Esophagus (tissue), 2 donors: ENCODE measurements at regions not wholly inside any gene's neighbourhood (a gene's known extent, or its start where the extent isn't known, plus 50 kb on each side); places are given as distances from the start of the nearest gene placed in this dataset.
A peak's percentile ranks its signal among the peaks of the same experiment; 100 is the strongest.
"Not testable (repeated sequence)": the region's sequence is repeated elsewhere in the genome, so short reads cannot be mapped to it uniquely, and the experiment has no call there.

Source experiments
- H3K27ac ChIP-seq, 2 donors: one replicate each; pipeline ENCODE4 v1.5.1; 2013; ENCODE audit warnings: low read depth in 2 of 2, mild to moderate bottlenecking in 2 of 2, inconsistent platforms in 1 of 2, low read length in 1 of 2, moderate library complexity in 1 of 2
- H3K27me3 ChIP-seq, 2 donors: one replicate each; pipeline ENCODE4 v1.6.1; 2013; ENCODE audit warnings: low read length in 2 of 2, control low read depth in 1 of 2, mild to moderate bottlenecking in 1 of 2; ENCODE audit not compliant: insufficient read depth in 2 of 2, control insufficient read depth in 1 of 2
- H3K36me3 ChIP-seq, 2 donors: one replicate each; pipeline ENCODE4 v1.6.1; 2013; ENCODE audit warnings: low read length in 1 of 2; ENCODE audit not compliant: control insufficient read depth in 2 of 2, insufficient read depth in 2 of 2
- H3K4me1 ChIP-seq, 2 donors: one replicate each; pipeline ENCODE4 v1.6.1; 2013; ENCODE audit warnings: low read length in 1 of 2; ENCODE audit not compliant: control insufficient read depth in 2 of 2, insufficient read depth in 2 of 2
- H3K4me3 ChIP-seq, 2 donors: one replicate each; pipeline ENCODE4 v1.5.1; 2013; ENCODE audit warnings: low read length in 2 of 2, mild to moderate bottlenecking in 2 of 2, low read depth in 1 of 2, moderate library complexity in 1 of 2
- H3K9me3 ChIP-seq, 2 donors: one replicate each; pipeline ENCODE4 v1.6.1; 2013; ENCODE audit warnings: mild to moderate bottlenecking in 2 of 2, low read depth in 1 of 2, low read length in 1 of 2, moderate library complexity in 1 of 2; ENCODE audit not compliant: control insufficient read depth in 2 of 2, insufficient read depth in 1 of 2
- WGBS, 2 donors: extraction: QIAGEN DNeasy Blood & Tissue Kit; methylation state at CpG; one replicate each; pipeline ENCODE4 v1.1.7; 2013; 5-methylcytosine and 5-hydroxymethylcytosine counted together
- donor health status: healthy with polysubstance abuse.
- donor health status: Bipolar disorder and iron deficiency.

DNA sequence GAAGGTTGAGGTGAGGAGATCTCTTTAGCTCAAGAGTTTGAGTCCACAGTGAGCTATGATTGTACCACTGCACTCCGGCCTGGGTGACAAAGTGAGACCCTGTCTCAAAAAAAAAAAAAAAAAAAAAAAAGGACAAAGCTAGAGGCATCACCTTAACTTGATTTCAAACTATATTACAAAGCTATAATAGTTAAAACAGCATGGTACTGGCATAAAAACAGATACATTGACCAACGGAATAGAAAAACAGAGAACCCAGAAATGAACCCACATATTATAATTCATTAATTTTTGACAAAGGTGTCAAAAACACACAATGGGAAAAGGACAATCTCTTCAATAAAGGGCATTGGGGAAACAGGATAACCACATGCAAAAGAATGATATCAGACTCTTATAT lies 50.8 kb upstream of the MBOAT1 start:
- no peak overlapping the region for H3K4me3 ChIP-seq

DNA sequence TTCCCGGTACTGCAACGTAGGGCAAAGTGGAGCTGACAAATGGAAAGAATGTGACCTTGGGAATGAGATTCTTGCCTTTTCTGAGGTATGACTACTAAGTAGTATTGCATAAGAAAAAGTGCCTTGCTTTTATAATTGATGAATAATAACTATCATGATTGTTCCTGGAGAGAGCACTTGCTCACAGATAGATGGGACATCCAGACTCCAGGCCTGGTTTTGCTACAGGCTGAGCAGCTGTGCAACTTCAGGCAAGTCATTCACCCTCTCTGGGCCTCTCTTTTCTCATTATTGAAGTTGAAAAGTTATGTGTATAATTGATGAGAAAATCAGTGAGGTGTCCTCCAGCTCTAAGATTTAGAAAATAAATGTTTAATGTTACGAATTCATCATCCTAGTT lies 53.6 kb upstream of the MBOAT1 start:
- H3K27me3 ChIP-seq: no peaks in the 10 kb centered on the region
- 85 to 86% methylated on average over 3 of the region's 3 CpGs for WGBS, 2 donors

More for the DNA sequence above, 50.8 kb upstream of the MBOAT1 start:
- no peaks in the 10 kb centered on the region for H3K9me3 ChIP-seq
- H3K36me3 ChIP-seq: no peaks in the 10 kb centered on the region
- WGBS, 2 donors: 95 to 98% methylated on average over 2 of the region's 2 CpGs
- H3K4me1 ChIP-seq: no peaks in the 10 kb centered on the region
- H3K27ac ChIP-seq: no peak overlapping the region
- H3K27me3 ChIP-seq: no peaks in the 10 kb centered on the region

DNA sequence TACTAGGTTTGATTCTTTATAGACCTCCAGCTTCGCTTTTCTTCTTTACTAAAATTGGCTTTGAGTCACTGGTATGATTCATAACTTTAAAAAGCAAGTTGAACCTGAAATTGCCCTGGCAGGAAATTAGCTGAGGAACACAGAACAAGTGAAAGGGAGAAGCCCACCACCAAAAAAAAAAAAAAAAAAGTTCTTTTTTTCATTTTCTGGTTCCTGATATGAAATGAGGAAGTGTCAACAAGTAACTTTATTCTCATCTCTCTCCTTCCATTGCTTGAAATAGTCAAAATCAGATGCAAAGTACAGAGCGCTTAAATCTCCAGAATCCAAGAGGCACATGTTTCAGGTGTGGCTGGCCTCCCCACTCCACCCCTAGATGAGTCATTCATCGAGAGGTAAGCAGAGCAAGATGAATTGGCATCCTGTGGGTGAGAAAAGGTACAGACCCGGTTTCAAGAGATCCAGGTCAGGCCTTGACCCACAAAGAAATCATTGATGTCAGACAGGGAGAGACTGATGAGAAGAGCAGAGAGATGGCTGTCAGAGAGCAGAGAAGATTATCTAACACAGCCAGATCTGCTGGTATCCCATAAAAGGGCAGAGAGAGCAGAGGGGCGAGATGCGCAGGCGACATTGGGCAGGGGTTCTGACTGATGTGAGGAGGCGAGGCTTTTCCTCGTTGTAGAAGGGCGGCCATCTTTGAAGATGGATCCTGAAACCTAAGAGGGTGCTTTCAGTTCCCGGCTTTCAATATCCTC lies 54.8 kb upstream of the MBOAT1 start:
- H3K36me3 ChIP-seq: no peaks in the 10 kb centered on the region
- no peaks in the 10 kb centered on the region for H3K27me3 ChIP-seq
- H3K4me3 ChIP-seq: no peak overlapping the region
- peak overlapping the region; percentile 78 to 89 for H3K27ac ChIP-seq
- 64 to 68% methylated on average over 11 of the region's 11 CpGs for WGBS, 2 donors
- no peaks in the 10 kb centered on the region for H3K9me3 ChIP-seq
- no peaks in the 10 kb centered on the region for H3K4me1 ChIP-seq

More for the DNA sequence above, 53.6 kb upstream of the MBOAT1 start:
- H3K27ac ChIP-seq: no peak overlapping the region
- H3K4me3 ChIP-seq: no peak overlapping the region
- no peaks in the 10 kb centered on the region for H3K9me3 ChIP-seq
- no peaks in the 10 kb centered on the region for H3K4me1 ChIP-seq
- no peaks in the 10 kb centered on the region for H3K36me3 ChIP-seq

DNA sequence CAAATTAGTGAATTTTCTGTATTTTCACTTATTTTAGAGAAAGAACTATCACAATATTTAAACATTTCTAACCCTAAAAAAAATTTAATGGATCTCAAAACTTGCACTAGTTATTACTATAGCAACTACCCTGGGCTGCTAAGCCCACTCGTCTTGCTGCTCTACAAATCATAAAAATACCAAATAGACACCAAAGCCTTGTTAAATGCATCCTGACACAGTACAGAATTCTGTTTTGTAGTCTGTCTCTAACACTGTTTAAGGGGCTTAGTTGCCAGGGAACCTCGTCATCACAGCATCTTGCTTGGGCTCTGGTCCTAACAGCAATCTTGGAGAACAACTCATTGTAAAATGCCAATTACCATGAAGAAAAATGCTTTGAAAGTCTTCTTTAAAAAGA lies 56.9 kb upstream of the MBOAT1 start:
- no peaks in the 10 kb centered on the region for H3K36me3 ChIP-seq
- no peaks in the 10 kb centered on the region for H3K27me3 ChIP-seq
- H3K27ac ChIP-seq: no peak overlapping the region
- no peaks in the 10 kb centered on the region for H3K9me3 ChIP-seq
- 46 to 65% methylated on average over 2 of the region's 2 CpGs for WGBS, 2 donors
- no peak overlapping the region for H3K4me3 ChIP-seq
- no peaks in the 10 kb centered on the region for H3K4me1 ChIP-seq

DNA sequence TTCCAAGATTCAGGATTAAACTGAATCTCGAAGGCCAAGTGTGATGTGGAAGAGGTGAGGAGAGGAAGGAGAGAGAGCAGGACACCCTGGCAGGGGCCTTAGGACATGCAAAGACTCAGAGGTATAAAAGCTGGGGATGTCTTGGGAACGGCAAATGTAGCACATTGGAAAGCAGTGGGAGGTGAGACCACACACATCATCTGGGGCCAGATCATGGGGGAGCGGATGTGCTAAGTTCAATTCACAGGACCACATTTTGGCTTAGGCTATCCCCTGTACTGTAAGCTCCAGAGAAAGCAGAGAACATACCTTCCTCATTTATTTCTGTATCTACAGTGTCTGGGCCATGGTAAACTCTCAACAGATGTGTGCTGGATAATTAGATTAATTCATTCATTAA lies 59.5 kb upstream of the MBOAT1 start:
- no peaks in the 10 kb centered on the region for H3K27me3 ChIP-seq
- H3K36me3 ChIP-seq: no peaks in the 10 kb centered on the region
- H3K4me3 ChIP-seq: no peak overlapping the region
- WGBS, 2 donors: 72 to 81% methylated on average over 3 of the region's 3 CpGs
- H3K27ac ChIP-seq: no peak overlapping the region
- H3K9me3 ChIP-seq: no peaks in the 10 kb centered on the region
- no peaks in the 10 kb centered on the region for H3K4me1 ChIP-seq

DNA sequence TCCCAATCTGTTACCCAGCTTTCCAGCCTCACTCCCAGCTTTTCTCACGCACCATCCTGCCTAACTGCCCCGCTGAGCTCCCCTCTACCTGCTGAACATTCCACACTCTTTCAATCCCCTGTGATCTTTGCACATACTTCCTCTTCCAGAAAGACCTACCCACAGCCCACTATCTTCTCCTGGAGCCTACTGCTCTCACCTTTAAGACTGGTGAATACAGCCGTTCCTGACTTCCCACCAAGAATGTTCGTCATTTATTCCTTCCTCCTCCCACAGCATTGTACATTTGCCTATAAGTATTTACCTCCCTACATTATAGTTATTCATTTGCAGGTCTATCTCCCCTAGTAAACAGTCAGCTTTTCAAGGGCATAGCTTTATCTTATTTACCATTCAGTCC lies 61.9 kb upstream of the MBOAT1 start:
- no peaks in the 10 kb centered on the region for H3K36me3 ChIP-seq
- H3K27me3 ChIP-seq: no peaks in the 10 kb centered on the region
- no peak overlapping the region for H3K27ac ChIP-seq
- H3K4me3 ChIP-seq: no peak overlapping the region
- H3K4me1 ChIP-seq: no peaks in the 10 kb centered on the region
- 87 to 90% methylated on average over 4 of the region's 4 CpGs for WGBS, 2 donors
- no peaks in the 10 kb centered on the region for H3K9me3 ChIP-seq

DNA sequence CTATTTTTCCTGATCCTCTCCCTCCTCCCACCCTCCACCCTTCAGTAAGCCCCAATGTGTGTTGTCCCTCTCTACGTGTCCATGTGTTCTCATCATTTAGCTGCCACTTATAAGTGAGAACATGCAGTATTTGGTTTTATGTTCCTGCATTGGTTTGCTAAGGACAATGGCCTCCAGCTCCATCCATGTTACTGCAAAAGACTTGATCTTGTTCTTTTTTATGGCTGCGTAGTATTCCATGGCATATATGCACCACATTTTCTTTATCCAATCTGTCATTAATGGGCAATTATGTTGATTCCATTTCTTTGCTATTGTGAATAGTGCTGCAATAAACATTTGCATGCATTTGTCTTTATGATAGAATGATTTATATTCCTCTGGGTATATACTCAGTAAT lies 63.6 kb upstream of the MBOAT1 start:
- not testable (repeated sequence) for H3K4me3 ChIP-seq, H3K4me1 ChIP-seq, H3K9me3 ChIP-seq, H3K27me3 ChIP-seq, H3K27ac ChIP-seq, H3K36me3 ChIP-seq
- 94 to 100% methylated on average over 2 of the region's 2 CpGs for WGBS, 2 donors

DNA sequence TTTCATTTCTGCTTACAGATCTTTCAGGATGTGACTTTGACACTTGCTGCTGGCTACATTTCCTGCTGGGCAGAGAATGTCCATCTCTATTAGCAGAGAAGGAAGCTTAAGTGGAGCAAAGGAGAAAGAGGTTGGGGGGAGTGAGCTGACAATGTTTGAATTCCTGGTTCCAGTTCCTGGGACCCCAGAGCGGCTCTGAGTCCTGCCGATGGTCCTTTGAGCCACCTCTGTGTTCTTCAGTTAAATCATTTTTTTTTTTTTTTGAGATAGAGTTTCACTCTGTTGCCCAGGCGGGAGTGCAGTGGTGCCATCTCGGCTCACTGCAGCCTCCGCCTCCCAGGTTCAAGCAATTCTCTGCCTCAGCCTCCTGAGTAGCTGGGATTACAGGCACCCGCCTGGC lies 65.5 kb upstream of the MBOAT1 start:
- not testable (repeated sequence) for H3K4me1 ChIP-seq, H3K27me3 ChIP-seq, H3K36me3 ChIP-seq, H3K4me3 ChIP-seq, H3K27ac ChIP-seq, H3K9me3 ChIP-seq
- 80% methylated on average over 6 of the region's 6 CpGs for WGBS, 2 donors

DNA sequence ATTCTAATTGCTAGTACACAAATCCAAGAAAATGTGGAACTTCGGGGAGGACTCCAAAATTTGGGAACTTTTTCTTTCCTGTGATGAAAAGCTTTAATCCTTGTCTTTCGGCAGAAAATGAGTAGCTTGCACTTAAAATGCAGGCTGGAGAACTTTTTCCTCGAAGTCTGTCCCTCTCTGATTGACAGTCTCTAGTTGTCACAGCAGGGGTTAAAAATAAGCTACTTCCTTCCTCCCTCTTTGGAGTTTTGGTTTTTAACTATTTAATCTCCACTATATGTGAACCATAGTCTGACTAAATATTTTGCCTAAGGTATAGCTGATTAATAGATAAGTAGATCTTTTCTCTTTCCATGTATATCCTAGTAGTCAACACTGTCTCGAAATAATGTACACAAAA lies 66.8 kb upstream of the MBOAT1 start:
- Histone ChIP-seq H3K27me3 (no peaks in the 10 kb centered on the region), H3K4me1 (no peaks in the 10 kb centered on the region), H3K9me3 (no peaks in the 10 kb centered on the region), H3K4me3 (no peak overlapping the region), H3K27ac (no peak overlapping the region), H3K36me3 (no peaks in the 10 kb centered on the region)
- 53 to 54% methylated on average over 4 of the region's 4 CpGs for WGBS, 2 donors

DNA sequence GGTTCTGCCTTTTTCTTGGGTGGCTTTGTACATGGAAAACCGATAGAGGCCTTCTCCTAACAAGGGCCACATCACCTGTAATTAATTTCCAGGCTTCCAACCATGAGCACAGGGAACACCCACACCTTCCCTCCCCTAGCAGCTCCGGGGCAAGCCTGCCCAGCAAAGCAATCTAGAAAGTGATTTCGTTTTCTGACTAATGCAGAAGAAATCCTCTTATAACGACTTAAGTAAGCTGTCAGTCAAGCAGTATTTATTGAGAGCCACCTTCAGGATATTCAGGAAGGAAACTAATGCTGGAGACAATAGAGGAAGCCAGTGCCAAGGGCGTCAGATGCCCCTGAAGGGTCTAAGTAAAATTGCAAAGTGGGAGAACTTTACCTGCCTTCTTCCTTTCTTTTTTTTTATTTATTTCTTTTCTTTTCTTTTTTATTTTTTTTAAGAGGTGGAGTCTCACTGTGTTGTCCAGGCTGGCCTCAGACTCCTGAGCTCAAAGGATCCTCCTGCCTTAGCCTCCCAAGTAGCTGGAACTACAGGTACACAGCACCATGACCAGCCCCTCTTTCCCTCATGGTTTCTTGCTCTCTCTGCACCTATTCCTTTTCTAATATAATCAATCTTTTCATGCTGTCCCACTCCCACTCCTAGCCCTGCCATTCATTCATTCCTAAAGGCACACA lies 67.5 kb upstream of the MBOAT1 start:
- no peaks in the 10 kb centered on the region for H3K36me3 ChIP-seq
- 35 to 39% methylated on average over 5 of the region's 5 CpGs for WGBS, 2 donors

More for the DNA sequence above, 67.5 kb upstream of the MBOAT1 start:
- H3K27ac ChIP-seq: no peak overlapping the region
- H3K4me3 ChIP-seq: no peak overlapping the region
- no peaks in the 10 kb centered on the region for H3K27me3 ChIP-seq
- no peaks in the 10 kb centered on the region for H3K9me3 ChIP-seq
- no peaks in the 10 kb centered on the region for H3K4me1 ChIP-seq
